ENCODE measurements at regions not wholly inside any gene's neighbourhood (a gene's known extent, or its start where the extent isn't known, plus 50 kb on each side); places are given as distances from the start of the nearest gene placed in this dataset.

- Histone ChIP-seq H3K4me2 (no peak overlapping the region), H3K9me3 (ENCODE audit: low read depth) (no peaks in the 10 kb centered on the region), H3F3A (ENCODE audit: low read depth) (no peaks in the 10 kb centered on the region), H2AFZ (replicated peaks) (no peak overlapping the region), H3K9ac (no peak overlapping the region), H4K20me1 (ENCODE audit: low read depth) (no peaks in the 10 kb centered on the region), H3K36me3 (no peaks in the 10 kb centered on the region), H3K27me3 (no peaks in the 10 kb centered on the region), H3K4me3 (no peak overlapping the region), H3K79me2 (ENCODE audit: low read depth) (no peaks in the 10 kb centered on the region), H3K27ac (no peak overlapping the region), H3K4me1 (no peaks in the 10 kb centered on the region)
- DNase-seq (ENCODE audit: low spot score): no peak
- H3K9me3 Mint-ChIP-seq: no peaks in the 10 kb centered on the region
- H3K4me3 Mint-ChIP-seq: no peak overlapping the region
- H3K27me3 Mint-ChIP-seq (ENCODE audit: insufficient read depth, low read depth): no peaks in the 10 kb centered on the region
- H3K36me3 Mint-ChIP-seq: no peaks in the 10 kb centered on the region
- TF ChIP-seq EZH2 (IDR thresholded peaks at IDR 0.05): no peak
- TF ChIP-seq CTCF (IDR thresholded peaks at IDR 0.05): no peak
- TF ChIP-seq EZH2phosphoT487 (IDR thresholded peaks at IDR 0.05): no peak
- H3K27ac Mint-ChIP-seq: no peak overlapping the region
- no peaks in the 10 kb centered on the region for H3K4me1 Mint-ChIP-seq
Observed at GRCh38 chr3:99167071-99167470, 265.6 kb upstream of the DCBLD2 start.

GRCh38 chr3:99163314-99163713 lies 261.8 kb upstream of the DCBLD2 start:
- no peak for DNase-seq (ENCODE audit: low spot score)
- Histone ChIP-seq H3K4me2 (no peak overlapping the region), H3K9me3 (ENCODE audit: low read depth) (no peaks in the 10 kb centered on the region), H3K27me3 (no peaks in the 10 kb centered on the region), H3K9ac (no peak overlapping the region), H2AFZ (replicated peaks) (no peak overlapping the region), H3F3A (ENCODE audit: low read depth) (no peaks in the 10 kb centered on the region), H3K36me3 (no peaks in the 10 kb centered on the region), H3K4me3 (no peak overlapping the region), H3K79me2 (ENCODE audit: low read depth) (no peaks in the 10 kb centered on the region), H3K4me1 (no peaks in the 10 kb centered on the region), H3K27ac (no peak overlapping the region), H4K20me1 (ENCODE audit: low read depth) (no peaks in the 10 kb centered on the region)
- peaks cover 10% of the 10 kb centered on the region for H3K9me3 Mint-ChIP-seq
- no peak overlapping the region for H3K27ac Mint-ChIP-seq
- no peaks in the 10 kb centered on the region for H3K4me1 Mint-ChIP-seq
- H3K36me3 Mint-ChIP-seq: no peaks in the 10 kb centered on the region
- H3K27me3 Mint-ChIP-seq (ENCODE audit: insufficient read depth, low read depth): no peaks in the 10 kb centered on the region
- no peak overlapping the region for H3K4me3 Mint-ChIP-seq
- no peak for TF ChIP-seq EZH2 (IDR thresholded peaks at IDR 0.05)
- no peak for TF ChIP-seq CTCF (IDR thresholded peaks at IDR 0.05)

GRCh38 chr3:99159220-99159762 lies 257.8 kb upstream of the DCBLD2 start:
- no peak overlapping the region for H3K9ac ChIP-seq
- H3K4me1 Mint-ChIP-seq: no peaks in the 10 kb centered on the region
- no peak overlapping the region for H3K4me2 ChIP-seq
- TF ChIP-seq EZH2phosphoT487 (IDR thresholded peaks at IDR 0.05) (no peak), EZH2 (IDR thresholded peaks at IDR 0.05) (no peak), CTCF (IDR thresholded peaks at IDR 0.05) (no peak)
- DNase-seq (ENCODE audit: low spot score): no peak
- no peaks in the 10 kb centered on the region for H3K27me3 Mint-ChIP-seq (ENCODE audit: insufficient read depth, low read depth)
- H3K36me3 Mint-ChIP-seq: no peaks in the 10 kb centered on the region
- no peak overlapping the region for H3K4me3 ChIP-seq
- no peaks in the 10 kb centered on the region for H3K4me1 ChIP-seq
- H3K36me3 ChIP-seq: no peaks in the 10 kb centered on the region
- H3K79me2 ChIP-seq (ENCODE audit: low read depth): no peaks in the 10 kb centered on the region
- peaks cover 3% of the 10 kb centered on the region for H3K9me3 ChIP-seq (ENCODE audit: low read depth)
- no peaks in the 10 kb centered on the region for H3K27me3 ChIP-seq
- peaks cover 16% of the 10 kb centered on the region for H3K9me3 Mint-ChIP-seq
- H3K4me3 Mint-ChIP-seq: no peak overlapping the region
- H4K20me1 ChIP-seq (ENCODE audit: low read depth): no peaks in the 10 kb centered on the region
- H3K27ac Mint-ChIP-seq: no peak overlapping the region
- H3F3A ChIP-seq (ENCODE audit: low read depth): no peaks in the 10 kb centered on the region
- H3K27ac ChIP-seq: no peak overlapping the region
- no peak overlapping the region for H2AFZ ChIP-seq (replicated peaks)

All from neural progenitor cell (in vitro differentiated cells).